22Rv1 (cell line): ENCODE measurements at regions not wholly inside any gene's neighbourhood (a gene's known extent, or its start where the extent isn't known, plus 50 kb on each side); places are given as distances from the start of the nearest gene placed in this dataset.

Experiments
- H3K27ac ChIP-seq: fragments of 450-650 bp; 2 replicates; pipeline ENCODE4 v1.5.1; 2017
- CTCF ChIP-seq: fragments of 450-650 bp; IDR thresholded peaks from 2 replicates; pipeline ENCODE4 v1.5.1; 2017; ENCODE audit warnings: mild to moderate bottlenecking
- ZFX ChIP-seq: fragments of 450-650 bp; IDR thresholded peaks from 2 replicates; pipeline ENCODE4 v1.6.1; 2017; ENCODE audit warnings: antibody characterized with exemption, borderline replicate concordance

- no peak overlapping the region for H3K27ac ChIP-seq
- TF ChIP-seq ZFX (no peak), CTCF (no peak)
These were observed 567.9 kb downstream of the EBF1 start for GRCh38 chr5:158531860-158532259.

GRCh38 chr5:158530115-158530514 is 569.6 kb downstream of the EBF1 start:
- TF ChIP-seq CTCF (no peak), ZFX (no peak)
- H3K27ac ChIP-seq: no peak overlapping the region

- TF ChIP-seq ZFX (no peak), CTCF (no peak)
- no peak overlapping the region for H3K27ac ChIP-seq
These were observed 570.3 kb downstream of the EBF1 start for GRCh38 chr5:158529454-158529853.

GRCh38 chr5:158525663-158526062 is 574.1 kb downstream of the EBF1 start:
- TF ChIP-seq ZFX (no peak), CTCF (no peak)
- no peak overlapping the region for H3K27ac ChIP-seq

GRCh38 chr5:158524070-158524469 is 575.6 kb downstream of the EBF1 start:
- TF ChIP-seq ZFX (no peak), CTCF (no peak)
- no peak overlapping the region for H3K27ac ChIP-seq

- H3K27ac ChIP-seq: no peak overlapping the region
- TF ChIP-seq CTCF (no peak), ZFX (no peak)
These were observed 576.9 kb downstream of the EBF1 start for GRCh38 chr5:158522776-158523175.

- no peak for TF ChIP-seq ZFX
- TF ChIP-seq CTCF: no peak
- no peak overlapping the region for H3K27ac ChIP-seq
These were observed 577.7 kb downstream of the EBF1 start for GRCh38 chr5:158521995-158522394.
